AG09309 (cell line): ENCODE measurements at regions not wholly inside any gene's neighbourhood (a gene's known extent, or its start where the extent isn't known, plus 50 kb on each side); places are given as distances from the start of the nearest gene placed in this dataset.

Experiments
- DNase-seq: peaks from one replicate; pipeline ENCODE4 v3.0.0-alpha.2; 2010; ENCODE audit warnings: low read depth
- H3K4me3 ChIP-seq: 2 replicates; pipeline ENCODE4 v1.5.1; 2011; ENCODE audit warnings: mild to moderate bottlenecking, low read depth, low read length, moderate library complexity; ENCODE audit not compliant: control insufficient read depth
- CTCF ChIP-seq: IDR thresholded peaks from 2 replicates; pipeline ENCODE4 v1.5.1; 2011; ENCODE audit warnings: mild to moderate bottlenecking, low read depth, low read length, inconsistent platforms; ENCODE audit not compliant: insufficient read depth, control insufficient read depth; ENCODE audit errors: missing control alignments

- no peak for TF ChIP-seq CTCF
- DNase-seq: no peak
- H3K4me3 ChIP-seq: no peak overlapping the region
These were observed 88.4 kb upstream of the TET2 start for GRCh38 chr4:105058177-105058812.

GRCh38 chr4:105059337-105059736 lies 87.3 kb upstream of the TET2 start:
- no peak for DNase-seq
- no peak overlapping the region for H3K4me3 ChIP-seq
- no peak for TF ChIP-seq CTCF

GRCh38 chr4:105060628-105061027 lies 86.0 kb upstream of the TET2 start:
- no peak for TF ChIP-seq CTCF
- DNase-seq: no peak

DNA sequence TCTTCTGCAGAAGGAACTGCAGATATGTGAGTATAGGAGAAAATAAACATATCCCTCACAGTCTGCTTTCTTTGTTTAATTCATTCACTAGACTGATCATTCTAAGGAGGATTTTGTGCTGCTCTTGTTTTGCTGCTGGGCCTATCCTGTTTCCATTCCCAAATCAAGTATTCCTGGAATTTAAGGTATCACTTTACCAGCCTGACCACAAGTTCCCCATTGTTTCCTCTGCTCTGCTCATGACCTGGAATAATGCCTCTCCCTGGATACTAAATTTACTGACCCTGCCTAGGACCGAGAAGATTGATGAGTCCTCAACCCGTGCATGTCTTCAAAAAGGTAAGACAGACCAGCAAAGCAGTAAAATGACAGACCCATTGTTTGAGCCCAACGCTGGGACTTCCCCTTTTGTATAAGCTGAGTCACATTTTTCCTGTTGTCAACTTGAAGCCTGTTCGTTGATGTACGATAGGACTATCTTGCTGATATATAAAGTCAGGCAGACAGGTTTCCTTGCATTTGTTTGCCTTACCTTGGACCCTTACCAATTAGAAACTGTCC lies 85.5 kb upstream of the TET2 start:
- TF ChIP-seq CTCF: no peak
- DNase-seq: no peak
- H3K4me3 ChIP-seq: no peak overlapping the region

More at GRCh38 chr4:105060628-105061027, 86.0 kb upstream of the TET2 start:
- no peak overlapping the region for H3K4me3 ChIP-seq

GRCh38 chr4:105061731-105062130 lies 84.9 kb upstream of the TET2 start:
- no peak for TF ChIP-seq CTCF
- H3K4me3 ChIP-seq: no peak overlapping the region
- DNase-seq: no peak

DNA sequence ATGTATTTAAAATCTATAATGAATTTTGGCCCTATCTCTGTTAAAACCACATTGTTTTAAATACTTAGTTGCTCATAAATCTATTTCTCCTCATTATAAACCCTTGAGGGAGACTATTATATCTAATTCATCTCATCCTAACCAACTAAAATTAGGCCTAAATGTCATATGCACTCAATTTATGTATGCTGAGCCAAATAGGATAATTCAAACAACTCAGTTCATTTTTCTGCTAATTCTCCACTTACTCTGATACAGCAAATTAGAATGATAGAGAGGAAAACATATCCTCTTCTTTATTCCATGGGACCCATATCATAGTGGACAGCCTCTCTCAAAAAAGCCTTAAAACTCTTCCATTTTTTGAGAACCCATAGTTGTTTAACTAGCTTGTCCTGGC lies 80.3 kb upstream of the TET2 start:
- DNase-seq: no peak
- TF ChIP-seq CTCF: no peak
- no peak overlapping the region for H3K4me3 ChIP-seq

DNA sequence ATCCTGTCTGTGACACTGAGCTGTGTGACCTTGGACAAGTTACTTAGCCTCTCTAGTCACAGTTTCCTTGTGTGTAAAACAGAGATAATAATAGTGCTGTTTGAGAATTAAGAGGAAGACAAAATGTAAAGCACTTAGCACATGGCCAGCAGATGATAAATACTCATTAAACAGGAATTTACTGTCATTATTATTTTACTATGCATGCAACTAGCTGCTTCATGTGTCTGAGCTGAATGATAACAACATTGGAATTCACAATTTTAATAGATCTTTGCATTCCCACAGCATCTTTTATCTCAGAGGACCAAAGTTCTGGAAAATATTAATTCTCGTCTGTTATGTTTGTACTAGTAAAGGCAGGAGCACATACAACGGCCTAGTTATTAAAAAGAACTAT lies 79.2 kb upstream of the TET2 start:
- TF ChIP-seq CTCF: no peak
- no peak for DNase-seq
- H3K4me3 ChIP-seq: no peak overlapping the region
